ENCODE measurements at regions not wholly inside any gene's neighbourhood (a gene's known extent, or its start where the extent isn't known, plus 50 kb on each side); places are given as distances from the start of the nearest gene placed in this dataset.

- no peak for DNase-seq
- H3K36me3 ChIP-seq (ENCODE audit: control insufficient read depth, insufficient read depth, low read length) = no peaks in the 10 kb centered on the region
- intact Hi-C loops (cut with micrococcal nuclease) = no loop called here
- POLR2A ChIA-PET (ENCODE audit: unreplicated experiment) = no interaction called here
- no peaks in the 10 kb centered on the region for H4K20me1 ChIP-seq (ENCODE audit: insufficient read depth, low read length)
- no peak overlapping the region for H2BK15ac ChIP-seq (ENCODE audit: low read depth, low read length)
- no peak overlapping the region for H2AK9ac ChIP-seq (replicated peaks; ENCODE audit: low read depth, low read length, poor library complexity)
- in situ Hi-C loops (cut with MboI; ENCODE audit: low sequenced_read_pairs) = no loop called here
- no peaks in the 10 kb centered on the region for H3K79me1 ChIP-seq (ENCODE audit: low read depth in 1 of 2, low read length in 2 of 2)
- H2BK20ac ChIP-seq (ENCODE audit: low read depth, low read length) = no peak overlapping the region
- no peak overlapping the region for H3K27ac ChIP-seq (ENCODE audit: insufficient read depth, low read length)
- no peaks in the 10 kb centered on the region for H3K9me1 ChIP-seq (ENCODE audit: insufficient read depth, low read length)
- no peak overlapping the region for H3K4ac ChIP-seq (ENCODE audit: low read depth, low read length)
- H4K91ac ChIP-seq (ENCODE audit: insufficient read depth, low read depth, low read length) = no peak overlapping the region
- H3K4me3 ChIP-seq (ENCODE audit: insufficient read depth, low read depth, low read length) = no peak overlapping the region
- no peak overlapping the region for H2BK5ac ChIP-seq (ENCODE audit: low read depth, low read length, poor library complexity, severe bottlenecking)
- H4K8ac ChIP-seq (ENCODE audit: low read depth in 2 of 2, low read length in 2 of 2) = no peak overlapping the region
- no peak overlapping the region for H2BK120ac ChIP-seq (ENCODE audit: low read depth, low read length)
- dilution Hi-C loops (cut with HindIII; ENCODE audit: low sequenced_read_pairs, unreplicated experiment) = no loop called here
- no peaks in the 10 kb centered on the region; the same call in 1 of the 2 replicates for H3K27me3 ChIP-seq (ENCODE audit: control insufficient read depth, insufficient read depth, low read length)
- H3K23ac ChIP-seq (ENCODE audit: low read depth, low read length) = no peak overlapping the region
- no peak for ATAC-seq (ENCODE audit: low read depth)
- no peak overlapping the region for H3K9ac ChIP-seq (ENCODE audit: low read depth, low read length)
- no CpG with 5 or more reads among the region's 1 CpG for WGBS, 2 experiments (ENCODE audit: extremely low coverage in 2 of 2, insufficient read length in 1 of 2)
- no peak overlapping the region for H3K18ac ChIP-seq (ENCODE audit: low read depth, low read length)
- H3K14ac ChIP-seq (replicated peaks; ENCODE audit: low read depth, low read length) = no peak overlapping the region
- H3K4me1 ChIP-seq (ENCODE audit: control insufficient read depth, insufficient read depth, low read length) = no peaks in the 10 kb centered on the region
- no peak overlapping the region for H4K5ac ChIP-seq (ENCODE audit: low read depth, low read length)
- H3K4me2 ChIP-seq (ENCODE audit: low read depth, low read length) = no peak overlapping the region
- CTCF ChIA-PET = interaction anchor here (0.6 kb wide), 1 partner anchor 319 kb away, joined by 3 read pairs; no protein-coding TSS in a partner anchor
- BruUV-seq (replicated peaks) = no TSS peak
- TF ChIP-seq POLR2A (IDR thresholded peaks at IDR 0.05; ENCODE audit: low read depth, low read length) (no peak), ELK1 (IDR thresholded peaks at IDR 0.05; ENCODE audit: borderline replicate concordance, low read depth, low read length) (no peak), MXI1 (IDR thresholded peaks at IDR 0.05; ENCODE audit: borderline replicate concordance, low read depth, low read length) (no peak), FOS (IDR thresholded peaks at IDR 0.05; ENCODE audit: low read depth, low read length) (no peak), MAFK (IDR thresholded peaks at IDR 0.05; ENCODE audit: low read depth, low read length) (no peak), CEBPB (IDR thresholded peaks at IDR 0.05; ENCODE audit: low read depth, low read length) (no peak), USF2 (IDR thresholded peaks at IDR 0.05; ENCODE audit: low read depth, low read length) (no peak), SMC3 (IDR thresholded peaks at IDR 0.05; ENCODE audit: low read depth, low read length) (no peak), CTCF (conservative IDR thresholded peaks at IDR 0.05; ENCODE audit: low read depth, low read length) (no peak), RAD21 (IDR thresholded peaks at IDR 0.05; ENCODE audit: low read length) (no peak), MAZ (IDR thresholded peaks at IDR 0.05; ENCODE audit: borderline replicate concordance, low read depth, low read length) (no peak), RFX5 (IDR thresholded peaks at IDR 0.05; ENCODE audit: low read depth, low read length) (no peak), NFE2L2 (IDR thresholded peaks at IDR 0.05; ENCODE audit: low read depth, low read length) (no peak), BHLHE40 (IDR thresholded peaks at IDR 0.05; ENCODE audit: low read depth, low read length) (no peak), RCOR1 (IDR thresholded peaks at IDR 0.05; ENCODE audit: insufficient replicate concordance, low read length) (no peak), CHD1 (IDR thresholded peaks at IDR 0.05; ENCODE audit: low read depth, low read length) (no peak)
- no peak overlapping the region for H2AFZ ChIP-seq (replicated peaks; ENCODE audit: low read length, poor library complexity)
- H3K9me3 ChIP-seq (ENCODE audit: control insufficient read depth, insufficient read depth, low read length) = no peaks in the 10 kb centered on the region
- H2AK5ac ChIP-seq (ENCODE audit: low read depth, low read length) = no peak overlapping the region
- H3K56ac ChIP-seq (ENCODE audit: extremely low read depth, insufficient read depth, low read length) = no peak overlapping the region
These were observed 309.3 kb upstream of the E2F7 start for GRCh38 chr12:77374673-77375072.

Measured in IMR-90 (cell line).